Right lobe of liver (tissue), 4 donors: ENCODE measurements at regions not wholly inside any gene's neighbourhood (a gene's known extent, or its start where the extent isn't known, plus 50 kb on each side); places are given as distances from the start of the nearest gene placed in this dataset.
"Not testable (repeated sequence)": the region's sequence is repeated elsewhere in the genome, so short reads cannot be mapped to it uniquely, and the experiment has no call there.

Experiments used
- POLR2A ChIP-seq: fragments of 450-650 bp; IDR thresholded peaks from one replicate; pipeline ENCODE4 v1.6.1; 2017; ENCODE audit warnings: antibody characterized with exemption, mild to moderate bottlenecking
- TF ChIP-seq, protein P1 (sequence below), 4 donors: fragments of 200-600 bp in 3 of 4; fragments of 450-650 bp in 1 of 4; IDR thresholded peaks; one replicate each; pipeline versions ENCODE4 v1.5.1 to v1.8.0; 2016 to 2022; ENCODE audit warnings: antibody characterized with exemption in 4 of 4, mild to moderate bottlenecking in 2 of 4
- donor health status: DM: no; HTN: no; CAD: no.
- donor health status: DM: no; HTN: no; CAD: no.
- donor health status: DM: no; HTN: yes; CAD: no.

DNA sequence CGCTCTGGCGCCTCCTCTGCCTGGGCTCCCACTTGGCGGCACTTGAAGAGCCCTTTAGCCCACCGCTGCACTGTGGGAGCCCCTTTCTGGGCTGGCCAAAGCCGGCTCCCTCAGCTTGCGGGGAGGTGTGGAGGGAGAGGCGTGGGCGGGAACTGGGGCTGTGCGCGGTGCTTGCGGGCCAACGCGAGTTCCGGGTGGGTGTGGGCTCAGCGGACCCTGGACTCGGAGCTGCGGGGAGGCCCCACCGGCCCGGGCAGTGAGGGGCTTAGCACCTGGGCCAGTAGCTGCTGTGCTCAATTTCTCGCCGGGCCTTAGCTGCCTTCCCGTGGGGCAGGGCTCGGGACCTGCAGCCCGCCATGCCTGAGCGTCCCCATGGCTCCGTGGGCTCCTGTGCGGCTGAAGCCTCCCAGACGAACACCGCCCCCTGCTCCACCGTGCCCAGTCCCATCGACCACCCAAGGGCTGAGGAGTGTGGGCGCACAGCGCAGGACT is 216.2 kb downstream of the FGFR2 start:
- TF ChIP-seq, protein P1, sequence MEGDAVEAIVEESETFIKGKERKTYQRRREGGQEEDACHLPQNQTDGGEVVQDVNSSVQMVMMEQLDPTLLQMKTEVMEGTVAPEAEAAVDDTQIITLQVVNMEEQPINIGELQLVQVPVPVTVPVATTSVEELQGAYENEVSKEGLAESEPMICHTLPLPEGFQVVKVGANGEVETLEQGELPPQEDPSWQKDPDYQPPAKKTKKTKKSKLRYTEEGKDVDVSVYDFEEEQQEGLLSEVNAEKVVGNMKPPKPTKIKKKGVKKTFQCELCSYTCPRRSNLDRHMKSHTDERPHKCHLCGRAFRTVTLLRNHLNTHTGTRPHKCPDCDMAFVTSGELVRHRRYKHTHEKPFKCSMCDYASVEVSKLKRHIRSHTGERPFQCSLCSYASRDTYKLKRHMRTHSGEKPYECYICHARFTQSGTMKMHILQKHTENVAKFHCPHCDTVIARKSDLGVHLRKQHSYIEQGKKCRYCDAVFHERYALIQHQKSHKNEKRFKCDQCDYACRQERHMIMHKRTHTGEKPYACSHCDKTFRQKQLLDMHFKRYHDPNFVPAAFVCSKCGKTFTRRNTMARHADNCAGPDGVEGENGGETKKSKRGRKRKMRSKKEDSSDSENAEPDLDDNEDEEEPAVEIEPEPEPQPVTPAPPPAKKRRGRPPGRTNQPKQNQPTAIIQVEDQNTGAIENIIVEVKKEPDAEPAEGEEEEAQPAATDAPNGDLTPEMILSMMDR (IDR thresholded peaks at IDR 0.05), result not testable (repeated sequence)
- TF ChIP-seq POLR2A, result not testable (repeated sequence)
